Activated naive CD8-positive, alpha-beta T cell (primary cell): ENCODE measurements at regions not wholly inside any gene's neighbourhood (a gene's known extent, or its start where the extent isn't known, plus 50 kb on each side); places are given as distances from the start of the nearest gene placed in this dataset.

ENCODE experiments used
- H3K27ac Mint-ChIP-seq: one replicate; pipeline ENCODE4 v1.8.0; 2021; ENCODE audit warnings: mixed read lengths
- H3K27me3 Mint-ChIP-seq: one replicate; pipeline ENCODE4 v1.8.0; 2021; ENCODE audit warnings: mixed read lengths
- H3K36me3 Mint-ChIP-seq: one replicate; pipeline ENCODE4 v1.8.0; 2021; ENCODE audit warnings: mixed read lengths
- H3K4me1 Mint-ChIP-seq: one replicate; pipeline ENCODE4 v1.8.0; 2021; ENCODE audit warnings: low read depth, mixed read lengths
- H3K4me3 Mint-ChIP-seq: one replicate; pipeline ENCODE4 v1.8.0; 2021; ENCODE audit warnings: mild to moderate bottlenecking, mixed read lengths
- H3K9me3 Mint-ChIP-seq: one replicate; pipeline ENCODE4 v1.8.0; 2021; ENCODE audit warnings: low read depth, mixed read lengths

GRCh38 chr15:69747193-69747592, 294.6 kb downstream of the RPLP1 start:
- Mint-ChIP-seq H3K36me3 (no peaks in the 10 kb centered on the region), H3K4me3 (no peak overlapping the region), H3K27me3 (peaks cover 2% of the 10 kb centered on the region), H3K4me1 (peaks cover 41% of the 10 kb centered on the region), H3K9me3 (peaks cover 4% of the 10 kb centered on the region), H3K27ac (no peak overlapping the region)

DNA sequence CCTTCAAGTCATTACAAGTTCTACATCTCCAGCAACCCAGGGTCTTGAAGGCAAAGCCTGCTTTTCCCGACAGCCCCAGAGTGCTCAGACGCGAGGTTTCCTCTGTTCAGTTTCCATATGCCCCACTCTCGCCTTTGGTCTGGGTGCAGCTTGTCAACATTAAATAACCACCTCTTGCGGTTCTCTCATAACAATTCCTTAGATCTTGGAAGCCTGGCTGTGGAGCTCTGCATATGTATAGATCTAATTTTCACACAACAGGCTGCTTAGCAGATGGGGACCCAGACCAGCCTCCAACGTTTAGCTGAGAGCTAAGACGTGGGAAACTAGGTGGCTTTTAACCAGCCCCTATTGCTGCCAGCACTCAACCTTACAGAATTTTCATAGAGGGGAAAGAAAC, 295.5 kb downstream of the RPLP1 start:
- H3K4me1 Mint-ChIP-seq, result peaks cover 46% of the 10 kb centered on the region
- H3K36me3 Mint-ChIP-seq, result no peaks in the 10 kb centered on the region
- peaks cover 4% of the 10 kb centered on the region for H3K9me3 Mint-ChIP-seq
- peaks cover 2% of the 10 kb centered on the region for H3K27me3 Mint-ChIP-seq
- no peak overlapping the region for H3K4me3 Mint-ChIP-seq
- no peak overlapping the region for H3K27ac Mint-ChIP-seq

DNA sequence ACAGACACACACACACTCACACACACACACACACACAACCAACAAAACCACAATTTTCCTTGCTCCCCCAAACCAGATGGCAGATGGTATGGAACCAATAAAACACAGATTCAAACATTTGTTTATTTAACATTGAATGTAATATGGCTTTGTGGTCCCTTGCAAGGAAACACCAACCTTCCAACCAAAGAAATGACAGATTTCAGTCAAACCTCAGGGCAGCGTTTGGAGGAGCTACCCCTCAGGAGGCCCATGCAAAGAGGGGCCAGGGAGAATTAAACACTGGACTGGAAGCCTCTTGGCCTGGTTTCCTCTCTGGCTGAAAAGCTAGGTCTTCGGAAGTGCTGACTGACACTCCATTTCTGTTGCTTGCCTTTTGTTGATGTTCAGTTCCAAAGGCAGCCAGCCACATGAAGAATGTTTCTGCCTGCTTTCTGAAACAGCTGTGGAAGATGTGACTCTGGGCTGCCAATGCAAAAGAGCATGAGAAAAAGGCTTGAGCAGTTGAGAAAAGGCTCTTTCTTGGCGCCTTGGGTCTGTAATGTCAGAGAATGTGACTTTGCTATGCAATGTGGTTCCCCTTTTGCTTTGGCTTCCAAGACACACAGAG, 296.1 kb downstream of the RPLP1 start:
- Mint-ChIP-seq H3K4me1 (peaks cover 46% of the 10 kb centered on the region), H3K36me3 (no peaks in the 10 kb centered on the region), H3K4me3 (no peak overlapping the region), H3K27ac (no peak overlapping the region), H3K9me3 (peaks cover 4% of the 10 kb centered on the region), H3K27me3 (peaks cover 2% of the 10 kb centered on the region)

DNA sequence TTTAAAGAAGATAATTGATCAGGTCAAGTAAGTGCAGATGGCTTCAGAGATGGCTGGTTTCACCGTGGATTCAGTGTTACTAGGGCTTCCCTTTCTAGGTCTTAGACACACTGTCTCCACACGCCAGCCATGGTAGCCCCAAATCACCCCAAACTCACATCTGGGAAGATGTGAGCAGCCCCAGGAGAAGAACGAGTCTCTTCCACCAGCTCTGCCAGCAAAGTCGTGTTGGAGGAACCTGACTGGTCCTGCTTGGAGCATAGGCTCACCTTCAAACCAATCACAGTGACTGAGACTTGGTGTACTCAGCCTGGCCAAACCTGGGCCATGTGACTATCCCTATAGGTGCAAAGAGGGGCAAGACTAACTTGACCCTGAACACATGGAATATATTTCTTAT, 296.7 kb downstream of the RPLP1 start:
- peaks cover 2% of the 10 kb centered on the region for H3K27me3 Mint-ChIP-seq
- H3K27ac Mint-ChIP-seq, result no peak overlapping the region
- H3K9me3 Mint-ChIP-seq, result peaks cover 4% of the 10 kb centered on the region
- H3K36me3 Mint-ChIP-seq, result no peaks in the 10 kb centered on the region
- H3K4me3 Mint-ChIP-seq, result no peak overlapping the region
- H3K4me1 Mint-ChIP-seq, result peaks cover 46% of the 10 kb centered on the region

DNA sequence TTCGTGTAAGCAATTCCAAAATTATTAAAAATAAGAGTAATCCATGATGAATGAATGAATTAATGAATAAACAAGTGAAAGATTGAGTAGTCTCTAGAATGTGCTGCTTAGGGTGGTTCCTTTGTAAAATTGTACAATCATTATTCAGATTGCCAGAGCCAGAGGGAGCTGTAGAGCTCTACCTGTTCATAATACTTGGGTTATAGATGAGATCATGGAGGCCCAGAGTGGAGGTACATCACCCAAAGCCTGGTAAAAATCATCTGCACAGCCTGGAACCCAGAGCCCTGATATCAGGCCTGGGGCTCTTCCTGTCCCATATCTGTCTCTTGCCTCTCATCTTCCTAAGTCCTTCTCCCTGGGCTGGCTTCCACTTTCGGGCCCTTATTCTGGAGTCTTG, 297.2 kb downstream of the RPLP1 start:
- Mint-ChIP-seq H3K36me3 (peaks cover 4% of the 10 kb centered on the region), H3K9me3 (peaks cover 9% of the 10 kb centered on the region), H3K4me3 (no peak overlapping the region), H3K27me3 (peaks cover 2% of the 10 kb centered on the region), H3K4me1 (peaks cover 46% of the 10 kb centered on the region), H3K27ac (no peak overlapping the region)

- Mint-ChIP-seq H3K27ac (peak overlapping the region; percentile 34), H3K27me3 (peaks cover 2% of the 10 kb centered on the region), H3K9me3 (peaks cover 9% of the 10 kb centered on the region), H3K4me3 (peak overlapping the region; percentile 7), H3K36me3 (peaks cover 4% of the 10 kb centered on the region), H3K4me1 (peaks cover 47% of the 10 kb centered on the region)
These were observed 297.6 kb downstream of the RPLP1 start for GRCh38 chr15:69750253-69750652.

GRCh38 chr15:69751147-69751546, 298.5 kb downstream of the RPLP1 start:
- peaks cover 4% of the 10 kb centered on the region for H3K36me3 Mint-ChIP-seq
- peaks cover 9% of the 10 kb centered on the region for H3K9me3 Mint-ChIP-seq
- H3K4me3 Mint-ChIP-seq, result no peak overlapping the region
- H3K4me1 Mint-ChIP-seq, result peaks cover 53% of the 10 kb centered on the region
- no peak overlapping the region for H3K27ac Mint-ChIP-seq
- peaks cover 2% of the 10 kb centered on the region for H3K27me3 Mint-ChIP-seq

DNA sequence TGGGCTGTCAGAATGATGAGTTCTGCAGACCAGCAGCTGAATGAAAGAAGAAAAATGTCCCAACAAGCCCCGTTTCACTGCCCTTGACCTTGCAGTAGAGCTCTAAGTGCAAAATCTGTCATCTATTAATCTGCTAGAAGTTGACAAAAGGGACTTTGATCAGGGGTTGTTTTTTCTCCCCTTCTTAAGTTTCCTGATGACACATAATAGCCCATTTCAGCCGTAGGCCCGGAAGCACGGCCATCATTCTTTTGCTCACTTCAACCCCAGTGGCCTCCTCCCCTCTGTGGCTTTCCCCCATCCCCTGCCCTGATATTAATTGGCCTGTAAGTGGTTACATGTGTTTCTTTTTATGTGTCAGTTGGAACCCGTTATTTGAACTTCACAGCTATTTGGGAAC, 298.9 kb downstream of the RPLP1 start:
- Mint-ChIP-seq H3K27me3 (peaks cover 2% of the 10 kb centered on the region), H3K27ac (no peak overlapping the region), H3K9me3 (peaks cover 9% of the 10 kb centered on the region), H3K4me1 (peaks cover 58% of the 10 kb centered on the region), H3K36me3 (peaks cover 4% of the 10 kb centered on the region), H3K4me3 (no peak overlapping the region)

DNA sequence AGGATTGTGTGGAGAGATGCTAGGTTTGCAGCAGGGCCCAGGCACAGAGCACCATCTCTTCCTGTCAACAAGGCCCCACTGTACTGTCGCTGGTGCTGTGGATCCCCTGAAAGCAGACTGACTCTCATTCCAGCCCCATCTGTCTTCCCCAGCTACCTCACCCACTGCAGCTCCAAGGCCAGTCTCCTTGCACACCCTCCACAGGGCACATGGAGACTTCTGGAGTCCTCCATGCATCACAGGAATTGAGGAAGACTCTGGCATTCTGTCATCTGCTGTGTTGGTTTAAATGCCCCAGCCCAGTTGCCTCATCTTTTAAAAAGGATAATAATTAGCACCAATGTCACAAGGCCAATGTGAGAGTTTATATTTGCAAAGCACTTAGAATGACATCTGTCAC, 301.2 kb downstream of the RPLP1 start:
- peaks cover 4% of the 10 kb centered on the region for H3K36me3 Mint-ChIP-seq
- H3K9me3 Mint-ChIP-seq, result peaks cover 9% of the 10 kb centered on the region
- peak overlapping the region; percentile 80 for H3K4me3 Mint-ChIP-seq
- H3K27ac Mint-ChIP-seq, result peak overlapping the region; percentile 31
- H3K4me1 Mint-ChIP-seq, result peaks cover 79% of the 10 kb centered on the region
- no peaks in the 10 kb centered on the region for H3K27me3 Mint-ChIP-seq

- peak overlapping the region; percentile 80 for H3K4me3 Mint-ChIP-seq
- H3K36me3 Mint-ChIP-seq, result peaks cover 4% of the 10 kb centered on the region
- no peaks in the 10 kb centered on the region for H3K27me3 Mint-ChIP-seq
- H3K9me3 Mint-ChIP-seq, result peaks cover 11% of the 10 kb centered on the region
- peak overlapping the region; percentile 95 for H3K27ac Mint-ChIP-seq
- H3K4me1 Mint-ChIP-seq, result peaks cover 82% of the 10 kb centered on the region
These were observed 301.7 kb downstream of the RPLP1 start for GRCh38 chr15:69754313-69754712.

DNA sequence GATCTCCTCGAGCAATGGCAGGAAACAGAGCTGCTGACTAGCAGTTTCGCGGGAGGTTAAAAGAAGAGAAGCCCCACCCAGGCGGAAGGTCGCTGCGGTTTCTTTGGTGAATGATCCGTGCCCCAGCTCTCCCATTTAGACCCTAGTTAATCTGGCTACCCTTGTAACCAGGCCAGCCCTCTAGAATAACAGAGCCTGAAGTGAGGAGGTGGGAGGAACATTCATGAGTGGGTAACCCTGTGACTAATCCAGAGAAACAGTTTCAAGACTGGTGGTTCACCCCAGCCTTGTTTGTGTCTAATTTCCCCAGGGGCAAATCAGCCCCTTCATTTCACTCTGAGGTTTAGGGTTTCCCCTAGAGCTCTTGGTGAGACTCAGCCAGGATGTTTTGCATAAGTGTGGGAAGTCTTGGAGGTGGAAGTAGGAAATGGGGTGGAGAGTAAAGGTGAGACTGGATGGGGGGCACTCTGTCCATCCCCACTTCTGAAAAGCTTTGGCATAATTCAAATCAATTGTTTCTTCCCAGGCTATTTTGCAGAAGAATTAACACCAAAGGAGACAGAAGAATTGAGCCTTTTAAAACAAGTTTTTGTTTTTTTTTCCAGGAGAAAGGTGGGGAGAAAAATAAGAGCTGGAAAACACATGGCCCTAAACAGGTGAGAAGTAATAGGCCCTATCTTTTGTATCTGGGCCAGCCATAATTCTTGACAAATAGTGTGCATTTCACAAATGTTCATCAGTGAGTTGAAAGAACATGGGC, 303.1 kb downstream of the RPLP1 start:
- H3K4me3 Mint-ChIP-seq, result peak overlapping the region; percentile 80
- peak overlapping the region; percentile 95 for H3K27ac Mint-ChIP-seq
- peaks cover 9% of the 10 kb centered on the region for H3K9me3 Mint-ChIP-seq
- peaks cover 85% of the 10 kb centered on the region for H3K4me1 Mint-ChIP-seq
- peaks cover 4% of the 10 kb centered on the region for H3K36me3 Mint-ChIP-seq
- no peaks in the 10 kb centered on the region for H3K27me3 Mint-ChIP-seq

GRCh38 chr15:69756440-69756839, 303.8 kb downstream of the RPLP1 start:
- peak overlapping the region; percentile 95 for H3K27ac Mint-ChIP-seq
- no peaks in the 10 kb centered on the region for H3K27me3 Mint-ChIP-seq
- peaks cover 4% of the 10 kb centered on the region for H3K36me3 Mint-ChIP-seq
- peaks cover 87% of the 10 kb centered on the region for H3K4me1 Mint-ChIP-seq
- H3K4me3 Mint-ChIP-seq, result peak overlapping the region; percentile 72
- H3K9me3 Mint-ChIP-seq, result peaks cover 9% of the 10 kb centered on the region

GRCh38 chr15:69757186-69757585, 304.6 kb downstream of the RPLP1 start:
- Mint-ChIP-seq H3K27me3 (no peaks in the 10 kb centered on the region), H3K4me3 (peak overlapping the region; percentile 72), H3K4me1 (peaks cover 95% of the 10 kb centered on the region), H3K36me3 (peaks cover 4% of the 10 kb centered on the region), H3K27ac (peak overlapping the region; percentile 95), H3K9me3 (peaks cover 9% of the 10 kb centered on the region)

GRCh38 chr15:69758291-69758771, 305.7 kb downstream of the RPLP1 start:
- Mint-ChIP-seq H3K4me3 (peak overlapping the region; percentile 74), H3K27me3 (no peaks in the 10 kb centered on the region), H3K9me3 (peaks cover 9% of the 10 kb centered on the region), H3K4me1 (peaks cover 98% of the 10 kb centered on the region), H3K27ac (peak overlapping the region; percentile 95), H3K36me3 (peaks cover 4% of the 10 kb centered on the region)
